GM19438 (cell line): ENCODE measurements at regions not wholly inside any gene's neighbourhood (a gene's known extent, or its start where the extent isn't known, plus 50 kb on each side); places are given as distances from the start of the nearest gene placed in this dataset.
"Not testable (repeated sequence)": the region's sequence is repeated elsewhere in the genome, so short reads cannot be mapped to it uniquely, and the experiment has no call there.

ENCODE experiments used
- ATAC-seq: cut with Tn5 transposase; IDR thresholded peaks from one replicate; pipeline ENCODE4 v1.9.1; 2021; ENCODE audit warnings: low read depth; ENCODE audit not compliant: unreplicated experiment

DNA sequence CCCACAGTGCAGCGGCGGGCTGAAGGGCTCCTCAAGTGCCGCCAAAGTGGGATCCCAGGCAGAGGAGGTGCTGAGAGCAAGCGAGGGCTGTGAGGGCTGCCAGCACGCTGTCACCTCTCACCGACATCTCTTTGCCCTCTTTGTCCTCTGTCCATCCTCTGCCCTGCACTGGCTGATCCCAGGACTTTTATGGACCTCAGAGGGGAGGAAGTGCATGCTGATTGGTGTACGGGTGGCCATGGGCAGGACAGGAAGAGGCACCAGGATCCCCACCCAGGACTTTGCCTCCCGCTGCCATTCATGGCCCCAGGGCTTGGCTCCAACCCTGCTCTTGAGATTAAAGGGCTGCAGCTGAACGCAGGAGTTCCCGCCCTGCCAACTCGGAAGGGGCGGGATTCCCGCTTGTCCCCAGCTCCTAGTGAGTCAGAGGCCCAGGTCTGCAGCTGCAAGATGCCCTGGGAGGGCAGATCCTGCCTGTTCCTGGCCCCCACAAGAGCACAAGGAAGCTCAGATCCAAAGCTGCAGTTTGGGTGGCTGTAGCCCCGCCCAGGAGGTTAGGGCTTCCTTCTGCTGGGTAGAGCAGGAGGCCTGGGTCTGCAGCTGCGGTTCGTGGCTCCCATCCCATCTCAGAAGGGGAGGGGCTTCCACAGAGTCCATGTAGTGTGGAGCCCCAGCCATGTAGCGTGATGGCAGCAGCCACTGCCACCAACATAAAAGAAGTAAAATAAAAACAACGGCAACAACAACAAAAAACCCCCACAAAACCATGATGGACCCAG, 1716.7 kb downstream of the SLITRK1 start:
- no peak for ATAC-seq

DNA sequence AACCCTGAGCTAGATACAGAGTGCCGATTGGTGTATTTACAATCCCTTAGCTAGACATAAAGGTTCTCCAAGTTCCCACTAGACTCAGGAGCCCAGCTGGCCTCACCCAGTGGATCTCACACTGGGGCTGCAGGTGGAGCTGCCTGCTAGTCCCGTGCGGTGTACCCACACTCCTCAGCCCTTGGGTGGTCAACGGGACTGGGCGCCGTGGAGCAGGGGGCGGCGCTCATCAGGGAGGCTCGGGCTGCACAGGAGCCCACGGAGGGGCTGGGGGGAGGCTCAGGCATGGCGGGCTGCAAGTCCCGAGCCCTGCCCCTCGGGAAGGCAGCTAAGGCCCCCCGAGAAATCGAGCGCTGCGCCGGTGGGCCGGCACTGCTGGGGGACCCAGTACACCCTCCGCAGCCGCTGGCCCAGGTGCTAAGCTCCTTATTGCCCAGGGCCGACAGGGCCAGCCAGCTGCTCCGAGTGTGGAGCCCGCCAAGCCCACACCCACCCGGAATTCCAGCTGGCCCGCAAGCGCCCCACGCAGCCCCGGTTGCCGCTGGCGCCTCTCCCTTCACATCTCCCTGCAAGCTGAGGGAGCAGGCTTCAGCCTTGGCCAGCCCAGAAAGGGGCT, 1717.4 kb downstream of the SLITRK1 start:
- ATAC-seq, result not testable (repeated sequence)

DNA sequence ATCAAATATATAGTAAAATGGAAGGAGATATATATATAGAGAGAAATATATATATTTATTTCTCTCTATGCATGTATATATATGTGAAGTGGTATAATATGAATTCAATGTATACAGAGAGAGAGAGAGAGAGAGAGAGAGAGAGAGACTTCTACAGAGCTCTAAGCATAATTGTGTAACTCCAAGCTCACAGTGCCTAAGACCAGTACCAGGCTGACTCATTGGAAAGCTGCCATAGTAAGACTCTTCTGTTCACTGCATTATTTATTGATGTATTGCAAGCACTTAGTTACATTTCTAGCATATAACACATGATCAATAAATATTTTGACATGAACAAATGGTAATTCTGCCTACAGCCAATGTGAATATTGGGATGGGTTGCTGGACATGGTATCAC, 1734.7 kb downstream of the SLITRK1 start:
- no peak for ATAC-seq

DNA sequence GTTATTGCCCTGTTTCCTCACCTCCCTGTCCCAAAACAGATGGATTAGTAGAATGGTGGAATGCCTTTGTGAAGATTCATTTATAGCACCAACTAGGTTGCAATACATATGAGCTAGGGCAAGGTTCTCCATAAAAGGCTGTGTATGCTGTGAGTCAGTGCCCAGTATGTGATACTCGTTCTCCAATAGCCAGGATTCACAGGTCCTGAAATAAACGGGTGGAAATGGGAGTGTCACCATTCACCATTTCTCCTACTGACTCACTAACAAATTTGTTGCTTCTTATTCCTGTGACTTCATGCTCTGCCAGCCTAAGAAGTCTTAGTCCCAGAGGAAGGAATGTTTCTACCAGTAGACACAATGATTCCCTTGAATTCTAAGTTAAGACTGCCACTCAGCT, 1745.4 kb downstream of the SLITRK1 start:
- no peak for ATAC-seq

DNA sequence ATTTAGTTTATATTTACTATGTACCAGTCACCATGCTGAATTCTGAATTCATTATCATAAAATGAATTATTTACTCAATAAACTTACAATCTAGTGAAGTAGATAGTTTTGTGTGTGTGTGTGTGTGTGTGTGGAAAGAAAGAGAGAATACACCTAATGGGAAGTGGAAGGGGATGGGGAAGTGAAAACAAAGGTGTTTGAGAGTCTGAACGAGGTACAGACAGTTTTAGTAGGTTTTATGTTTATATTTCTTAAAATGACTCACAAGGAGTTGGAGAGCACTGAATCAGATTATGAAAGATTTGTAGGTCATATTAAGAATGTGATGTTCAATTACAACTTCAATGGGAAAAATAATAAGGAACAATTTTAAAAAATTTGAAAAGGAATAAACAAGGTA, 1753.0 kb downstream of the SLITRK1 start:
- ATAC-seq, result no peak

DNA sequence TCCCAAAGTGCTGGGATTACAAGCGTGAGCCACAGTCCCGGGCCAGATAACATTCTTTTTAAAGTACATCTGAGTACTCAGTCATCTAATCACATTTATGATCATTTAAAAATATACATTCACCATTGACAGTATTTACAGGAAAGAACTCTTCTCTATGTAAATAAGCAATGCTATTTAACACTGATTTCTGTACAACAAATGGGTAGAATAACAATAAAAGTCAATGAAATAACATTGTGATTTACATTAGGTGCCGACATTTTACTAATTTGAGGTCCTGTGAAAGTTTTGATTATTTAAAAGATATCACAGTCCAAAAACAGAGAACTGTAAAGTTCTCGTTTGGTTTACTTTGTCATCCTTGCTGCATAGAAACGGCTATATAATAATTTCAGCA, 1763.7 kb downstream of the SLITRK1 start:
- no peak for ATAC-seq

DNA sequence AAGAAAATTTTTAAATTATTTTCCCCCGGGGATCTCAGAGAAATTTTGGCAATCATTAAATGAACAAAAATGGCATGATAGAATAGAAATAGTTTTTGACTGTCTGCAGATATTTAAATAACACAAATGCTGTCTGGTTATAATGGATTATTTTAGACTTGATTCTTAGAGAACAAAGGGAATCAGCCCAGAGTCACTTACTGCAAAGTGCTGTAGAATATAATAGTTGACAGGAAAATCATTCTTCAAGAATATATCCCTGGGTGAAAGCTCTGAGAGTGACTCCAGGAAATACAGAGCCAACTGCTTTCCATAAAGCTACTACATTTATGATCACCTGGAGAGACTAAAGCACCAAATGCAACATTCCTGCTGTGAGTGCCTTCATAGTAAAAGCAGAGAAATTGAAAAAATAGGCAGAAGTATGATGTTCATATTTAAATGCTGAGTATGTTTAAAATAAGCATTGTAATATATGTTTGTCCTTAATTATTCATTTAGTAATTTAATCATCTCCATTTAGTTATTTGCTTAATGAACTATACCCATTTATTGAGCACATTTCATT, 1765.8 kb downstream of the SLITRK1 start:
- no peak for ATAC-seq

DNA sequence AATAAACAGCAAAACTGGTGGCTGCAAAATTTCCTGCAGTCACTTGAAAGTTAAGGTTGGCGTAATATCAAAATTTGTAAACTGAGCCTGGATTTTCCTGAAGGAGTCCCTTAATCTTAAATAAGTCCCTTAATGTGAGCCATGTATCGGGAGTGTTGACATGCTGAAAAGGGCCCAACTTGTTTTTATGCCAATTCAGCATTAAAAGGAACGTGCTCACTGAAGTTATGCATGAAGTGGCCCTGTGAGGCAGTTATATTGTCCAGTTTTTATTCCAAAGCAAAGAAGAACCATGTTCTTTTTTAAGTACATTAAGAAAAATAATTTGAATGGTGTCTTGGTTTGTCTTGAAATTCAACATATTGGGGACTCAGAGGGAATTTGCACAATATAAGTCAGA, 1766.9 kb downstream of the SLITRK1 start:
- no peak for ATAC-seq

DNA sequence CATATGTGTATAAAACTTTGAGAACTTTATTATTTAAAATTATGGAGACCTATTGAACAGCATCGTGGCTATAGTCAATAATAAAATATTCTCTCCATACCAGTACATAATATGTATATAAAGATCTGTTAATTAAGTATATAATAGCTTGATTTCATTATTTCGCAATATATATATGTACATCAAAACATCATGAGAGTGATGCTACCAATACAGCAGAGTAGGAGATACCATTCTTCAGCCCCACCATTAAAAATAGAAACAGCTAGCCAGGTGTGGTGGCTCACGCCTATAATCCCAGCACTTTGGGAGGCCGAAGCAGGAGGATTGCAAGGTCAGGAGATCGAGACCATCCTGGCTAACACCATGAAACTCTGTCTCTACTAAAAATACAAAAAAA, 1755.3 kb upstream of the SPRY2 start:
- no peak for ATAC-seq

DNA sequence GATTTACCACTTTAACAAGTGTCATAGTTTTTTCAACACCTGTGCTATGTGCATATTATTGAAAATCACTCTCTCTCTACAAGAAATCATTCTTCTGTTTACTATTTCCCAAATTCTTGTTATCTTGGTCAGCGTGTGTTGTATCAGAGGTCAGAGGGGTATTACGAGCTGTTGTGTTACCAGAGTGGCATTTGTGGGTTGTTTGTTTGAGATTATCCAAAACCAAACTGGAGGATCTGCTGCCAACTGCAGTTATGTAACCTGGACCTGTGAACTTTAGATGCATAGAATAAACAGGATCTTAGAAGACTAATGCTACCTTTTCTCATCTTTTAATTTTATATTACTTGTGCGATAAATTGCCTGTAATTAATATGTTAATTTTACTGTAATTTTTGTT, 1751.4 kb upstream of the SPRY2 start:
- no peak for ATAC-seq

DNA sequence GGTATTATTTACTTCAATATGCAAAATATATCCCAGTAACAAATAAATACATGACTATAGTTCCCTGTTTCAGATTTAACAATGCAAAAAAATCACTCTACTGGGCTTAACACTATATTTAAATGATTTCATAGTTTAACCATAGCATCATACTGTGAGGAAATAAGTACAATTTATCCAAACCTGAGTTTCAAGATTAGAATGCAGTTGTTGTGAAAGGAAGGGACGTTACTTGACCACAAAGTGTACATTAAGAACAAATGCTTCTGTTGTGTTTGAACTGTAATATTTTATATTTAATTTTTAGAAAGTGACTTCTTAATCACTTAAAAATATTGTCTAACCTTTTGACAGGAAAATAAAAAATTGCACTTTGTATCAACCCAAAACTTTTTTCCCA, 1747.9 kb upstream of the SPRY2 start:
- no peak for ATAC-seq

DNA sequence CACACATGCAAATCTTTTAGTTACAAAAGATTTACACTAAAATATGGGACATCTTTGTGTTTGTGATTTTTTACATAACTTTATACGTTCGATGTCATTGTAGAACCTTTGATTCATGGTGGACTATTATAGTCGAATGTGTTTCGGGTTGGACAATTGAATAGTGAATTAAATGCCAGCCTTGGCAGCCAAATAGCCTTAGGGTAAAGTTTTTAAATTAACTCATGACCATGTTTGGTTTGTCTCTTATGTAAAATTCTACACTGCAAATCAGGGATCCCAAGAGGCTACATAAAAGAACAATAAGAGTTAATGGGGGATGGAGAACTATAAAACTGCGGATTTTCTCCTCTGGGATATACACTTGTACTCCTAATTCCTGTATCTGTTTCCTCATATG, 1735.6 kb upstream of the SPRY2 start:
- no peak for ATAC-seq

DNA sequence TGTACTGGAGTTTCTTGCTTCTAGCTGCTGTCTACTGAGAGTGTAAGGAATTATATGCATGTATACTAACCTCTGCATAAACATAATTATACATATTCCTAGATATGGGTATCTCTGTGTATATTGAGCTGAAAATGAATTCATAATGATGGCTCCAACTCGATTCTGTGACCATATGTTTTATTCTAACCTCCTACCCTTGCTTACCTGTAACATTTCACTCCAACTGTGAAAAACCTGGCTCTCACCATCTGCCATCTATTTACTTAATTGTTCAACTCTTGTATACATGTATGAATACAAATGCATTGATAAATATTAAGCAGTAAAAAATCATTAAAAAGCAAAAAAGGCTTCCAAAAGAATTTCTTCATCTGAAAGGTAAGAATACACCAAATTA, 1729.5 kb upstream of the SPRY2 start:
- ATAC-seq, result no peak

DNA sequence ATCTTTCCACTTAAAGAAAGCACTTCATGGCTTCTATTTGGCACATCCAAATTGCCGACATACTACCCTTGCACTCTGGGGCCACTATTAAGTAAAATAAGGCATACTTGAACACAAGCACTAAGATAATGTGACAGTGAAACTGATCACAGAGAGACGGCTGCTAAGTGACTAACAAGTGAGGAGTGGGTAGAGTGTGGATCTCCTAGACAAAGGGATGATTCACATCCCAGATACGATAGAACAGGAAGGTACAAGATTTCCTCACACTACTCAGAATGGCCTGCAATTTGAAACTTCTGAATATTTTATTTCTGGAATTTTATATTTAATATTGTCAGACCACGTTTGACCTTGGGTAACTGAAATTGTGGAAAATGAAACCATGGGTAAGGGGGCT, 1721.8 kb upstream of the SPRY2 start:
- no peak for ATAC-seq

DNA sequence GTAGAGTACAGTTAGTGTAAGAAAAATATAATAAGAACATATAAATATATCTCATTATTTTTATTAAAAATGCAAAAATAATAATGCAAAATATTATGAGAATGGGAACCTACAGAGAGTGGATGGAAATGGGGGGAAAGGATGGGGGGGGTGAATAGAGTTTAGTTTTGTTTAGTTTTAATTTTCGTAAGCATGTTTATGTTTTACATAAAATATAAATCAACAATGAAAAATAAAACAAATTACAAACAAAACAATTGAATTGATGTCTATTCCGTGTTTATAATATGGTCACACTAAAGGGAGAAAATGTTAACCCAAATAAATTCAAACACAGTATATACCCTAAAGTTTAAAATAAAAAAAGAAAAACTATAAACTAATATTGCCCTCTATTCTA, 1717.4 kb upstream of the SPRY2 start:
- ATAC-seq, result no peak

DNA sequence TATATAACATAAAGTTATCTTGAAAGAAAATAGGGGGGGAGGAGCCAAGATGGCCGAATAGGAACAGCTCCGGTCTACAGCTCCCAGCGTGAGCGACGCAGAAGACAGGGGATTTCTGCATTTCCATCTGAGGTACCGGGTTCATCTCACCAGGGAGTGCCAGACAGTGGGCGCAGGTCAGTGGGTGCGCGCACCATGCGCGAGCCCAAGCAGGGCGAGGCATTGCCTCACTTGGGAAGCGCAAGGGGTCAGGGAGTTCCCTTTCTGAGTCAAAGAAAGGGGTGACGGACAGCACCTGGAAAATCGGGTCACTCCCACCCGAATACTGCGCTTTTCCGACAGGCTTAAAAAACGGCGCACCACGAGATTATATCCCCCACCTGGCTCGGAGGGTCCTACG, 1704.4 kb upstream of the SPRY2 start:
- not testable (repeated sequence) for ATAC-seq

DNA sequence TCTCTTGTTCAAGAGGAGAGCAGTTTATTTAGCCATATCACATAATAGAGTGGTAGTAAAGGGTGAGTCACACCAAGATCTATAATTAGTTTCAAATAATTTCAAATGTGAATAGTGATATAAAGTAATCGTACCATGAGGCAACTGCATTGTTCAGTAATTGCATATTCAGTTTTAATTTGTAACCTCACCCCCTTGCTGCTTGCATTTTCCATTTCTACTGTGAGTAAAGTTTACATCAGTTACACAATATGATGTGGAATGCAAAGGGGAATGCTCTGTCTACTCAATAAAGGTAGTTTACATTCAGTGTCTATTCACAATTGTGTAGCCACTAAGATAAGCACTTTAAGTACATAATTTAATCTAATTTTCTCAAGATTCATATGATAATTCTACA, 1695.7 kb upstream of the SPRY2 start:
- ATAC-seq, result no peak

DNA sequence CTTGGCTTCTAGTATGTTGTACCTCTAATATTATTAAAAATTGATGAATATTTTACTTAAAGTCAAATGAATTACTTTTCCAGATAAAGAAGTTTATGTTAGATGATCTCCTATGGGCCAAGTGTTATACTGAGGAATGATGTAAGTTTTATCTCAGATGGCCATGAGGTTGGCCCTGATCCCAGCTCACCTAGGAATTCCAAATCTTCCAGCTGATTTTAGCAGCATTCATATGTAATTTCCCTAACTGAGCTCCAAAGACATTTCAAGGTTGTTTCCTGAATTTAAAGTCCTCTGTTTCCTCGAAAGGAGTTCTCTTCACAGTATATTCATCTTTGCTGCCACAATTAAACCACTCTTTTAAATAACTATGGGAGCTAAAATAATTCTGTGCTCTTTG, 1670.4 kb upstream of the SPRY2 start:
- ATAC-seq, result no peak

DNA sequence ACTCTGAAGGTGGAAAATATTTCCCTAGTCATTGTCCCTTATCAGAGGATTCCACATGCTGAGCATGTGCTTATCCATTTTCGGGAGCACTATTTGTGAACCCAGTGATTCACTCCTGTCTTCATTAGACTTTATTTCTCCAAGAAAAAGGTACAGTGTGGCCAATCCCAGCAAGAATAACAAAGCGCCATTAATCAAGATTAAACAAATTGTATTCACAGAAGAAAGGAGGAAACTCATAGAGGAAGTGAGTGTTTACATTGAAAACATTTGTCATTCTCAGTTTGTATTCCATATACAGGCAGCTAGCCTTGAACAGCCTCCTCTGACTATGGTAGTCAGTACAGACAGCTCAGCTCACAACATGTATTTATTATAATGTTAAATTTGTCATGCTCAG, 1669.9 kb upstream of the SPRY2 start:
- ATAC-seq, result no peak

DNA sequence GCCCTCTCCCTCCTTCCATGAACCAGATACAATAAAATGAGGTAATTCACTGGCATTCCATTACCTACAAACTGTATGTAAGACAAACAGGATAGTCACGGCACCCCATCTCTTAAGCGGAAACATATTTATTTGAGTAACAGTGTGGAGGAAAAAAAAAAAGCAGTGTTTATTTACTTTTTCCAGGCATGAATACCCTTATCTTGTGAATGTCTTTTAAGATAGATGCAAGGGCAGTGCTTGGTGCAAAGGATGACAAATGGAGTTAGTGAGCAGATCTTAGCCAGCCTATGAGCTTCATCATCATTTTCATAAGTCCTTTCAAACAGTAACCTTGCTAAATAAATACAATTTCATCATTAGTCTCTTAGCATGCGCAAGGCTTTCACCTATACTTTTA, 1661.8 kb upstream of the SPRY2 start:
- no peak for ATAC-seq

DNA sequence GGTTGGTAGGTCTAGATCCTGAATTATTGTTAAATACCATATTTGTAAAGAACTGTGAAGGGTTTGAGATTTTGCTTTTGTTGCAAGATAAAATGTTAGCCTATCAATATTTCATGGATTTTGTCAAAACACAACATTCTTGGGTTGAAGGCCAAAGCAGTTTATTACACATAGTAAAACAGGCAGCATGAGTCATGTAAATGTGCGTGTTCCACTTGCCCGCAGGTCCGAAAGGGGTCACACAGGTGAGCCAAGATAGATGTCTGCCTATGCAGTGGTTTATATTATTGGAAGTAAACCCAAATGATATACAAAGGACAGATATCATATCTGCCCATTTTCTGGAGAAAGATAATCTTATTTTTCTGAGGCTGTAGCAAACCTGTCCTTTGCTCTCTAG, 1654.4 kb upstream of the SPRY2 start:
- no peak for ATAC-seq

DNA sequence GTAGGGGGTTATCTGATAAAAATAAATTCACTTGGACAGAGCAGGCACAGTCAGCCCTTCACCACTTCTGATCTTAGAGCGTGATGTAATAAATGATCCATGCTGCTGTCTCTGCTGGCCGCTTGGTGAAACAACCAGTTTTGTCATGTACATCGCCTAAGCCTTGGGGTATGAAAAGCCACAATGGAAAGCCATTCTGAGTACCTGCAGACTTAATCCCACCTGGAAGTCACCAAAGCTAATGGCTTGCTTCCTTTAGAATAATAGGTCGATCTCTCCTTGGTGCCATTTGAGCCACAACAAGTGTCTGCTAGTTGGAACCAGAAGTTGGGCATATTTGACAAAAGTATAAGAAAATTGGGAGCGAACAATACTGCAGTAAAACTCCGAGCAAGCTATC, 1649.7 kb upstream of the SPRY2 start:
- no peak for ATAC-seq
